ENCODE measurements at regions not wholly inside any gene's neighbourhood (a gene's known extent, or its start where the extent isn't known, plus 50 kb on each side); places are given as distances from the start of the nearest gene placed in this dataset.

GRCh38 chr16:54211203-54211602, 75.4 kb downstream of the IRX3 start:
- no peak overlapping the region for H2BK20ac ChIP-seq (ENCODE audit: low read length)
- H3K56ac ChIP-seq (replicated peaks; ENCODE audit: insufficient read length, low read depth, low read length): no peak overlapping the region
- no peak overlapping the region for H2AFZ ChIP-seq (ENCODE audit: low read length)
- no peak overlapping the region for H3K9ac ChIP-seq (replicated peaks in 1 of 4; ENCODE audit: extremely low read depth in 1 of 4, low read depth in 3 of 4, low read length in 3 of 4)
- H2BK12ac ChIP-seq (ENCODE audit: low read depth, low read length): no peak overlapping the region
- H3K23ac ChIP-seq (ENCODE audit: insufficient read length): no peak overlapping the region
- H3K27ac ChIP-seq (ENCODE audit: low read depth, low read length): no peak overlapping the region
- H3K79me2 ChIP-seq (ENCODE audit: control insufficient read depth in 1 of 2, insufficient read depth in 2 of 2, low read length in 2 of 2): no peaks in the 10 kb centered on the region
- H2BK120ac ChIP-seq (replicated peaks; ENCODE audit: low read depth, low read length): no peak overlapping the region
- H3K9me3 ChIP-seq (ENCODE audit: insufficient read depth in 2 of 2, low read depth in 1 of 2, low read length in 1 of 2): no peaks in the 10 kb centered on the region
- no peaks in the 10 kb centered on the region for H4K20me1 ChIP-seq (replicated peaks in 1 of 2; ENCODE audit: control insufficient read depth in 1 of 2, insufficient read depth in 2 of 2, low read length in 2 of 2)
- no peak overlapping the region for H2AK5ac ChIP-seq (ENCODE audit: low read depth, low read length)
- POLR2A ChIA-PET (ENCODE audit: partially characterized antibody): no interaction called here
- H4K5ac ChIP-seq (ENCODE audit: insufficient read length, low read depth, low read length): no peak overlapping the region
- H3K27me3 ChIP-seq (replicated peaks in 1 of 4; ENCODE audit: control insufficient read depth in 3 of 4, extremely low read depth in 1 of 4, insufficient read depth in 3 of 4, low read length in 3 of 4): no peaks in the 10 kb centered on the region
- H3K36me3 ChIP-seq (ENCODE audit: control insufficient read depth in 2 of 4, insufficient read depth in 4 of 4, low read length in 3 of 4): no peaks in the 10 kb centered on the region
- no peak for DNase-seq (ENCODE audit: low read depth in 1 of 2, low spot score in 2 of 2)
- WGBS, 2 experiments (ENCODE audit: extremely low coverage in 1 of 2, insufficient coverage in 1 of 2, insufficient read length in 1 of 2, insufficient replicate concordance in 2 of 2, low coverage in 1 of 2, low lambda C conversion rate in 2 of 2, missing lambda C conversion rate in 1 of 2): 92% methylated on average over 5 of the region's 5 CpGs; no CpG with 5 or more reads in 1 of the 2 experiments
- CTCF ChIA-PET (ENCODE audit: partially characterized antibody): no interaction called here
- no peaks in the 10 kb centered on the region for H3K79me1 ChIP-seq (ENCODE audit: low read depth, low read length)
- H3K18ac ChIP-seq (ENCODE audit: extremely low read depth, low read length): no peak overlapping the region
- H4K91ac ChIP-seq (replicated peaks; ENCODE audit: insufficient read length, low read length): no peak overlapping the region
- H3K4me3 ChIP-seq (ENCODE audit: extremely low read depth in 1 of 4, insufficient read depth in 2 of 4, low read depth in 3 of 4, low read length in 4 of 4): no peak overlapping the region
- H3K23me2 ChIP-seq (ENCODE audit: low read depth, low read length): no peaks in the 10 kb centered on the region
- no peak overlapping the region for H3K4ac ChIP-seq (replicated peaks; ENCODE audit: insufficient read length, low read depth, low read length)
- TF ChIP-seq RAD21 (IDR thresholded peaks at IDR 0.05 in 1 of 2, conservative IDR thresholded peaks at IDR 0.05 in 1 of 2; ENCODE audit: low read depth in 2 of 2, low read length in 2 of 2) (no peak), SP1 (IDR thresholded peaks at IDR 0.05; ENCODE audit: low read depth, low read length) (no peak)
- FAIRE-seq: no peak
- H3K4me2 ChIP-seq (ENCODE audit: insufficient read depth in 1 of 2, low read depth in 2 of 2, low read length in 2 of 2): no peak overlapping the region
- no peak overlapping the region for H4K8ac ChIP-seq (ENCODE audit: extremely low read depth, insufficient read depth, low read length)
- no peak overlapping the region for H2BK5ac ChIP-seq (ENCODE audit: low read depth, low read length)
- H3K4me1 ChIP-seq (replicated peaks in 1 of 4; ENCODE audit: control insufficient read depth in 3 of 4, insufficient read depth in 4 of 4, low read length in 3 of 4): no peaks in the 10 kb centered on the region
- H3K14ac ChIP-seq (ENCODE audit: insufficient read length): no peak overlapping the region
- H2BK15ac ChIP-seq (ENCODE audit: low read length): no peak overlapping the region

All from H1 (cell line).